ENCODE measurements at regions not wholly inside any gene's neighbourhood (a gene's known extent, or its start where the extent isn't known, plus 50 kb on each side); places are given as distances from the start of the nearest gene placed in this dataset.

DNA sequence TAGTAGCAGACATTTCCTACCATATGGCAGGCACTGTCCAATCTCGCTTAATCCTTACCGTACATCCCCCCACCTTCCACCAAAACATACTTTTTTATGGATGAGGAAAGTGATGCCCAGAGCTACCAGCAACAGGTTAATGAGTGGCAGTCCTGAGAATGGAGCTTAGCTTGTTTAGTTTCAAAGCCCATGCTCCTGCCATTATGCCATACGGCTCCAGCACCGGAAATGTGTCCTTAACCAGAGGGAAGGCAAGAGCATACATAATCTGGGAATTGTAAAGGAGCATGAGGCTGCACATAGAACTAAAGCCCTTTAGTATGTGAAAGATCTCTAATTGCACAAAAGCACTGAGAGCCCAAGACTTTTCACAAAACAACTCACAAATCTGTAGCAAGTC lies 155.9 kb upstream of the PHYHIPL start:
- TF ChIP-seq, protein P1, sequence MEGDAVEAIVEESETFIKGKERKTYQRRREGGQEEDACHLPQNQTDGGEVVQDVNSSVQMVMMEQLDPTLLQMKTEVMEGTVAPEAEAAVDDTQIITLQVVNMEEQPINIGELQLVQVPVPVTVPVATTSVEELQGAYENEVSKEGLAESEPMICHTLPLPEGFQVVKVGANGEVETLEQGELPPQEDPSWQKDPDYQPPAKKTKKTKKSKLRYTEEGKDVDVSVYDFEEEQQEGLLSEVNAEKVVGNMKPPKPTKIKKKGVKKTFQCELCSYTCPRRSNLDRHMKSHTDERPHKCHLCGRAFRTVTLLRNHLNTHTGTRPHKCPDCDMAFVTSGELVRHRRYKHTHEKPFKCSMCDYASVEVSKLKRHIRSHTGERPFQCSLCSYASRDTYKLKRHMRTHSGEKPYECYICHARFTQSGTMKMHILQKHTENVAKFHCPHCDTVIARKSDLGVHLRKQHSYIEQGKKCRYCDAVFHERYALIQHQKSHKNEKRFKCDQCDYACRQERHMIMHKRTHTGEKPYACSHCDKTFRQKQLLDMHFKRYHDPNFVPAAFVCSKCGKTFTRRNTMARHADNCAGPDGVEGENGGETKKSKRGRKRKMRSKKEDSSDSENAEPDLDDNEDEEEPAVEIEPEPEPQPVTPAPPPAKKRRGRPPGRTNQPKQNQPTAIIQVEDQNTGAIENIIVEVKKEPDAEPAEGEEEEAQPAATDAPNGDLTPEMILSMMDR (IDR thresholded peaks at IDR 0.05), result no peak
- no peak for TF ChIP-seq POLR2A (IDR thresholded peaks at IDR 0.05)

Data from heart left ventricle (tissue), 13 donors.